NOMO-1 treated with DMSO at 0.1 percent for 48 hours (cell line): ENCODE measurements at regions not wholly inside any gene's neighbourhood (a gene's known extent, or its start where the extent isn't known, plus 50 kb on each side); places are given as distances from the start of the nearest gene placed in this dataset.
"Not testable (repeated sequence)": the region's sequence is repeated elsewhere in the genome, so short reads cannot be mapped to it uniquely, and the experiment has no call there.

Experiments used
- DNase-seq: peaks from one replicate; lab custom pipeline; 2025; ENCODE audit not compliant: unreplicated experiment; lab: John Stamatoyannopoulos, UW

DNA sequence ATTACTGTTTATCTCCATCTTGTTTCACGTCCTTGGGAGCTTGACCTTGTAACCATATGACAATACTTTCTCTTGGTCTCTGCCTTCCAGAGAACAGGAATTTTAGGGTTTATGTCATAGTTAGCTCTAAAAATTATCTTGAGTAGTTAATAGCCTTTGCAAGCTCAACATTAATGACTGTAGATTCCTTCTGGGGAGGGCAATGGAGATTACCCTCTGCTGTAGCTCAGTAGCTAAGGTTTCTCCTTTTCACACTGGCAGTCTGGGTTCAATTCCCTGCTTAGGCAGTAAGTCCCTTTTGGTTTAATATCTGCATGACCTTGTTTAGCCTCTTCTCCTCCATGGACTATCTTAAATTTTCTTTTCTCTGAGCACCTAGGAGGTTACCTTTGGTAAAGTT lies 181.7 kb upstream of the GPR101 start:
- no peak for DNase-seq

DNA sequence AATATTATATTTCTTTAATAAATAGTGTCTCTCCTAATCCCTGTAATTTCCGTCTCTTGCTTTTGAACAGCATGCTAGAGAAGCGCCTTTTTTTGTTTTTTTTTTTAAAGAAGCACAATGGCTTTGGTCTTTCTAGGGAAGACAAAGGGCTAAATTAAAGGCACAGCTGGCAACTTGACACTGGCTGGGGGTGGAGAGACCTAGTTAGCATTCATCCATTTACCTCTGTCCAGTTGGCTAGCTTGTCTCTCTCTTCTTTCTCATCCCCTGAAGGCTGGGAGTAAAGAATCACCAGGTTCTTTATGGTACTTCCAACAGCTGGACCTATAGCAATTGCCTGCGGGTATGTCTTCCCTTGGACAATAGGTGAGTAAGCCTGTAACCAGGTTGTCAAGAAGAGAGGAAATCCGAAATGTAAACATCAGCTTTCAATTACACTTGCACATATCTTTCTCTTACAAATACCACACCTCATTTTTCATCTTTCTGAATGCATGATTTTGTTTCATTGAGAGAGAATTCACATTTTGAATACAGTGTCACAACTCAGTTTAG lies 178.4 kb upstream of the GPR101 start:
- no peak for DNase-seq

DNA sequence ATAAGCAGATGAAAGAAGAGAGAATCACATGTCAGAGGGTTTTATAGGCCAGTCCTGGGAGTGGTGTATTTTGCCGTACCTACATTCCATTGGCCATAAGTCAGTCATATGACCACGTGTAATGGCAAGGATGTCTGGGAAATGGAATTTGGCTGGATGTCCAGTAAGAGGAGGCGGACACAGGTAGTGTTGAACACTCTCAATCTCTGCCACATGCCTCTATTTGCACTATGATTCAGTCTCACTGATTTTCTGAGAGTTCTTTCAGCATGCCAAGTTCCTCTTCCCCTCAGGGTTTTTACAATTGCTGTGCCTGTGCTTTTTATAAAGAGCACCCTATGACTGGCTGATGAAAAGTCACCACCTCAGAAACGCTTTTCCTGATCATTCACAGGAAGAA lies 164.2 kb upstream of the GPR101 start:
- DNase-seq, result no peak

DNA sequence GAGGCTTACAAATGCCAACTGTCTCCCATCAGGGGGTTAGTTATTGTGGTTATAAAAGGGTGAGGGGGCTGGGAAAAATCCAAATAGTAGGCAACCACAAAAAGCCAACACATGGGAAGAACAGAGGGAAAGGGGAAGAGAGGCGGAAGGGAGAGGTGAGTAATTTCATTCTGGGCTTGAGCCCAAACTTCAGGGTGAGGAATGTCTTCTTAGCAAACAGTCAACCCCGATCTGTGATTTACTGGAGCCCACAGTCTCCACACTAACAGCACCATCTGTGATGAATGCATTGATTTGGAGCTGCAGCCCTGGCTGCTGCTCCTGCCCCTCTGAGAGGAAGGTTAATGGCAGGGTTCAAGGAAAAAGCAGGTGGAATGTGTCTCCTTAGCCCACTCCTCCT lies 162.2 kb upstream of the GPR101 start:
- DNase-seq, result no peak

DNA sequence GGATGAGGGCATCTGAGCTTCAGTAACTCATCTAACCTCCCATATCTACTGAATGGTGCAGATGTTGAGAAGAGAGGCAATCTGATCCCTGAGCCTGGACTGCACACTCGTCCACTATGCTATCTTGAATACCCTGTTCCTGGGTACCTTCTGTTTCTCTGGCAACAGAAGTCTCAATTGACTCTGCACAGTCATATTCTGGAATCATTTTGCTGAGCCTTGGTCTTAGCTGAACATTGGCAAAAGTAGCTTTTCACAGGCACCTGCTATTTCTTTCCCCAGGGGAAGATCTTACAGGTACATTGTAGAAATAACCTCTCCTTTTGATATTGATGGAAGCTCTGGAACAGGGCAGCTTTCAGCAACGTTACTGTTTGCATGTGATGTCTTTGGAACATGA lies 161.5 kb upstream of the GPR101 start:
- no peak for DNase-seq

DNA sequence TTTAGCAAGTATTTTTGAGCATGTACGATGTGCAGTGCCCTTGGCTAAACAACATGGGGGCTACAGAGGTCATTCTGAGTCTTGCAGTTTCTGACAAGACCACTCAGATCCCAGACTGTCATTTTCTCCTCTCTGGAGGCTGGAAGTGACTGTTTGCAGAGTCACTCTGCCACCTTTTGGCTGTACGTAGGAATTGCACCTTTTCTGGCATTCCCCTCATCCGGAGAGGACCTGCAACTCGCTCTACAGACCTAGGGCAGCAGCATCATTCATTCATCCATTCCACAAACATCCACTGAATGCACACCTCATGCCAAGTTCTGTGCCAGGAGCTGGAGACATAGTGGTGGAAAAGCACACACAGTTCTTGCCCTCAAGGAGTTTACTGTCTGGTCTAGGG lies 160.4 kb upstream of the GPR101 start:
- peak; percentile 8 for DNase-seq

DNA sequence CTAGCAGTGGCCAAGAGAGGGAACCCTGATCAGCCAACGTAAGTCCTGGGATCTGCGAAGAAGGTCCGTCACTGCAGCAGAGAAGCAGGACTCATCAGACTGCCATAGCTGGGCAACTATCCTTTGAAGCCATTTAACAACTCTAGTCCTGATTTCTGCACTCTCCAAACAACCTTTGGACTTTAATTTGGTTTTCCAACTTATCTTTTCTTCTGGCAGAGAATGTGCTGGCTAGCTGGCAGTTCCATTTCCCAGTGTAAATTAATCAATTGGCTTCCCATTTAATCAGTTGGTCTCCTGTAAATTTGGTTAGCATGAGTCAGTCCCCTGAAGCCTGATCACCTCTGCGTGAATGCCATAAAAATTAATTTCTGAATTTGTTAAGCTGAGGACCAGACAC lies 153.7 kb upstream of the GPR101 start:
- no peak for DNase-seq

DNA sequence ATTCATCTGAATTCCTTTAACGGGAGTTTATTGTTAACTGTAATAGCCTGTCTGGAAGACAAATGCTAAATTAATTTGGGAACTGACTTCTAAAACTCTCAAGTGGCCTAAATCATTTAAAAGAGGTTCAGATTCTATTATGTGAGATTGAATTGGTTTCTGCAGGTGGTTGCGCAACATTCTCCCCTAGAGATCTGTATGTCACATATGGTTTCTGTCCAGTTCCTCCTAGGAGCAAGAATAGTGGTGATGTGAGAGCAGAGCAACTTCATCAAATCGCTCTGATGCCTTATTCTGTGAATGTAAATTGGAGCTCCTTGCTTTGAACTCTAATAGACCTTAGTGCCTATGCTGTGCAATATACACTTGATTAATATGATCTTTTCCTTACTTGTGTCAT lies 144.6 kb upstream of the GPR101 start:
- DNase-seq, result peak; percentile 8

DNA sequence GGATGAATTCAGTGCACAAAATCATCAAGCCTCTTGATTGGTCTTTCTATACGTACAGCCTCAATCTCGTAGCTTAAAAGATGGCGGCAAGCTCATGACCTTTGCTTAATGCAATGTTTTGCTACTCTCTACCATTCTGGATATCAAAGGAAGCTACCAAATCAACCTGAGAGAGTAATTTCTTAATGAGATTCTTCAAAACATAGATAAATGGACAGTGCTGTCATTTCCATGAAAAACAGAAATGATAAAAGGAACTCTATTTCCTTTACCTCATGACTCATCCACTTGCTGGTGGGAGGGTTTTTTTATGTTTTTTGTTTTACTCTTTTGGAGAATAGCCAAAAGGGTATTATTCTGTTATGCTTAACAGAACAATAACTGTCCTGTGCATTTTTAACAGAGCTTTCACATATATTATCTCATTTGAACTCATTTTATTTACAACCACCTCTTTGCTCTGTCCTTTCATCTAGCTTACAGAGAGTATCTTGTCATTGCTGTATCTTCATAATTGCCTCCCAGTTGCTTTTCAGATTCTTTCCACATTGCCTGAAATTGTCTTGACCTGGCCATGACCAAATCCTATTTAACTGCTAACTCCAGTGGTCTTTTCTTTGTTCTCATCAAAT lies 138.6 kb upstream of the GPR101 start:
- no peak for DNase-seq

DNA sequence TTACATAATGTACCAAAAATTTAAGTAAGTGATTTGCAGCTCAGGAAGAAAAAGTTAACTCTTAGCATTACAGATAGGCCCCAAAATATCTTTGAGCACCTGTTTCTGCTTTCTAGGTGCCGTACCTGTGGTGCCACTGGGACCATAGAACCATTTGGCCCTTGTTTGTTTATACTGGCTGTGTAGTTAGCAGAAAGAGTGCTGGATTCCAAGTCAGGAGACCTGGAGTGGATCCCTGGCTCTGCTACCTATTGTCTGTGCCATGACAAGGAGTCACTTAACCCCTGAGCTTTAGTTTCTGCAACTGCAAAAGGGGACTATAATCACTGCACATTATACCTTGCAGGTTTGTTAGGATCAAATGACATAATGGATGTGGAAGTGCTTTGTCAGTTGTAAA lies 137.8 kb upstream of the GPR101 start:
- no peak for DNase-seq

DNA sequence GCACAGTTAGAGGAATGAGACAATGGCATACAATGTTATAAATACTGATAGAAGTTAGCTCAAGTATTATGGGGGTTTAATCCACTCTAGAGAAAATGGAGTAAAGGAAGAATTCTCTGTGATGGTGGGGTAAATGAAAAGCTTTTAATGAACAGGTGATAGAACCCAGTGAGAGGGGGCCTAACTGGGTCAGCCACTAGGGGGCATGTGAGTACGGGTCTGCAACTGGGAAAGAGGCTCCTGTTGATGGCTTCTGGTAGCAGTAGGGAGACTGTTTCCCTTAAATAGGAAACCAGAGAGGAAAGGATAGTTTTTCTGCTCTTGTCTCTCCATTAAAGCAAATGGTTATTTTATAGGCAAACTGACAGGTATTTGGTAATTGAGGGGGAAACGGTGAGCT lies 132.8 kb upstream of the GPR101 start:
- no peak for DNase-seq

DNA sequence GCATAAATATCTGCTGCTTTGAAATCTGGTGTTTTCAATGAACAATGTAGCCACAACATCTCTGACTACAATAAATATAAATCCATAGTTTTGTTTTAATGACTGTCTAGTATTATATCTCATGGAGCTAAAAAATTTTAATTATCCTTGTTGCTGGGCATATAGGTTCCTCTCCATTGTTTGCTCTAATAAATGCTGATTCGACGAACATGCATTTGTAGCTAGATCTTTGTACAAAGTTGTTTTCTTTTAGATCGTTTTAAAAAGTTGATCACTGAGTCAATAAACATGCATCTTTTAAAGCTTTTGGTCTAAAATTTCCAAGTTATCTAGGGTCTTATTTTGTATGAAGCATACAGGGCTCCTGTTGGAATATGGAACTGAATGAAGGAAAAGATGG lies 130.5 kb upstream of the GPR101 start:
- DNase-seq, result no peak

DNA sequence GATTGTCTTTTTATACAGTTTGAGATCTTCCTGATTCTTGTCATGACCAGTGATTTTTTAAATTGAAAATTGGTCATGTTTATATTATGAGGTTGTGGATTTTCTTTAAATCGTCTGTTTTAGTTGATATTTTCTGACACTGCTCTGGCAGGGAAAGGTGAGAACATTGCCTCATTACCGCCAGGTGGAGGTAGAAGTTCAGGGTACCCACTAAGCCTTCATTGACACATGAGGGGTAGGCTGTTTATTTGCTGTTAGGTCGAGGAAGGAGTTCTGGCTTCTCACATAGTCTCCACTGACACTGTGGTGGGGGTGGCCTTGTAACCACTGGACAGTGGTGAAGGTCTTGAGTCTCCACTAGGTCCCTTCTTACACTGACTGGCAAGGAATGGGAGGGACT lies 117.6 kb upstream of the GPR101 start:
- DNase-seq, result no peak

DNA sequence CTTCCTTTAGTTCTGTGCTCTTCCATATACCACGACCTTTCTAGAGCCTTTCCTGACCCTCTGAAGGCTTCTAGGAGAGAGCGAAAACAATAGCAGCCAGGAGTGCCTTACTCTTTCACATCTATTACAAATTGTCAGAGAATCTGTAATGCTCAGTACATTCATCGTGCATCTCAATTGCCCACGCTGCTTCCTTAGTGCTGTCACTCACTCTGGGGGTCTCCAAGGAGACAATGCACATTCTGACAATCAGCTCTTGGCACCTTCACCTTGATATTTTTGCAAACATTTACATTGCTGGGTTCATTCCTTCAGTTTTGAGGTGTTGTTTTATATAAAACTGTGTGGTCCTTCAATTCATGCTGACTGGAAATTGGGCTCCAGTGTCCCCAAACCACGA lies 110.1 kb upstream of the GPR101 start:
- no peak for DNase-seq

DNA sequence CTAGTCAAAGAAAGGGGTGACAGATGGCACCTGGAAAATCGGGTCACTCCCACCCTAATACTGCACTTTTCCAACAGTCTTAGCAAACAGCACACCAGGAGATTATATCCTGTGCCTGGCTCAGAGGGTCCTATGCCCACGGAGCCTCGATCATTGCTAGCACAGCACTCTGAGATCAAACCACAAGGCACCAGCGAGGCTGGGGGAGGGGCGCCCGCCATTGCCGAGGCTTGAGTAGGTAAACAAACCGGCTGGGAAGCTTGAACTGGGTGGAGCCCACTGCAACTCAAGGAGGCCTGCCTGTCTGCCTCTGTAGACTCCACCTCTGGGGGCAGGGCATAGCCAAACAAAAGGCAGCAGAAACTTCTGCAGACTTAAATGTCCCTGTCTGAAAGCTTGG lies 88.9 kb upstream of the GPR101 start:
- not testable (repeated sequence) for DNase-seq

DNA sequence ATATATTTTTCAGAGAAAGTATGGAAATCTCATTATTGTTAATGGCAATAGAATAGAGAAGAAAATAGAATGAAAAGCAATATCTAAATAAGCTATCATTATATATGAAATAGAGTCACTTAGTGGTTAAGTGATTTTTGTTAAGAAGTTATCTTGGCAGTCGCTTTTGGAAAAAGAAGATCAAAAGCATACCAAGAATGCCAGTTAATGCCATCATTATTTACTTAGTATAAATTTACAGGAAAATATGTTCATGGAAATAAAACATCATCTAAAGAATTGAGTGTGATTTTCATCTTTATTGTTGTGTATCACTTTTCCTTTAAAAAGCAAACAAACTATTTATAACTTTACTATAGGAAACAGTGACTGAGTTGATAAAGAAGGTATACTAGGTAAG lies 85.3 kb upstream of the GPR101 start:
- DNase-seq, result no peak

DNA sequence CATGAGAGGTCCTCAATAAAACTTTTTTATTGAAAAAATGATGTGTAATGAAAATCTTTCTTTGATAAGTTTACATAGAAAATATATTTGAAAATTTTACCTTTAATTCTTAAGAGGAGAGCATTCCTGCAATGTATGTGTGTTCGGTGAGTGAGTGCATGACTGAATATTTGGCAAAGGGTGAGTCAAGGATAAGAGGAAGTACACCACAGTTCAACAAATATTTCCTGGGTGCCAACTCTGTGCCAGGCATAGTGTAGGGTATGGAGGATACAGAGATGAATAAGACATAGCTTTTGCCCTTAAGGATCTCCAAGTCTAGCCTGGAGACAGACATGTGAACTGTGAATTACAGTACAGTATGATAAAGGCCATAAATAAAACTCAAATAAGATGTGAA lies 84.7 kb upstream of the GPR101 start:
- DNase-seq, result no peak

DNA sequence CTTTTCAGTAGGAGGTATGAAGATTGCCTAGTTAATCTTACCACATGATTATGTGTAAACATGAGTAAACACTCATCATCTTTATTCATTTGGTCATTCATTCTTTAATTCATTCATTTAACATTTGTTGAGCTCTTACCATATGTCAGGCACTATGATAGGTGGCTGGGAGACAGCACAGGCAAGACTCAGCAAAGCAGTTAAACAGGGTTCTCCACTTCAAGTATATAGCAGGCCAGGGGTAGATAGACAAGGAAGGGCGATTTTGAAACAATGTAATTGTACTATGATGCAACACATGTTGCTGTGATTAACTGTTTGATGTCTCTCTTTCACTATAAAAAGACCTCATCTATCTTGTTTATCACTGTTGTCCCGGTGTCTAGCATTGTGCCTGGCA lies 84.3 kb upstream of the GPR101 start:
- no peak for DNase-seq

DNA sequence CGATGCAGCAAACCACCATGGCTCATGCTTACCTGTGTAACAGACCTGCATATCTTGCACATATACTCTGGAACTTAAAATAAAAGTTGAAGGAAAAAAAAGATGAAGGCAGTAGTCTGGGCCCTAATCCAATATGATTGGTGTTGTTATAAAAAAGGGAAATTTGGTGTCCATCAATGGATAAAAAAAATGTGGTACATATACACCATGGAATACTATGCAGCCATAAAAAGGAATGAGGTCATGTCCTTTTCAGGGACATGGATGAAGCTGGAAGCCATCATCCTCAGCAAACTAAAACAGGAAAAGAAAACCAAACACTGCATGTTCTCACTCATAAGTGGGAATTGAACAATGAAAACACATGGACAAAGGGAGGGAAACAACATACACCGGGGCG lies 74.1 kb upstream of the GPR101 start:
- not testable (repeated sequence) for DNase-seq

DNA sequence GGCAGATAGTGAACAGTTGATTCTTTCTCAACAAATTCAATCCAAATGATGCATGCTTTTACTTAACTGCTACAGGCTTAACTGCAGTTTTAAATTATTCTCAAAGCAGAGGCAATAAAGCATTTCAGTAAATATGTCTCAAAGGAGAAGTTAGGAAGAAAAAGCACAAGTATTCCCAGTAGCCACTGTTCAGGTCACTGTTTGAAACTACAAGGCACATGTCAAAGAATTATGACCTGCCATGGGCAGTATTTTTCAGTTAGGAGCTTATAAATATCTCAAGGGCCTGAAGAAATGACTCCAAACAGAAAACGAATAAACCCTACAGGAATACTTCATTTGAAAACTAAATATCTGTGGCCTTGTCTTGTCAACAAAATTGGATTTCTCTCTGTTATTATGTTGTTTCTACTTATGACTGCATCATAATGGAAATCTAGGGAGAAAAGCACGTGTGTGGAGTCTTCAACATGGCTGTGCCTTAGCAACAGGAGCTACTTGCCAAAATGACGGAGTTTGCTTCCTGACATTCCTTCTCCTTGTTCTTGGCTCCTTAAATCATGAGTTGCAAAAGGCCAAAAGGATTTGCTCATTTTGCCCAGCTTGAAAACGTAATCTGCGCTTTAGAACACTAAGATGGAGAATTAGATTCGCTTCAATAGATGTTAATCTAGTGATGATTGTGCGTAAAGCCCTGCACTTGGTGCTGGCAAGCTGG lies 67.6 kb upstream of the GPR101 start:
- no peak for DNase-seq
